Hypothalamus (tissue), 51 donors: ENCODE measurements at regions not wholly inside any gene's neighbourhood (a gene's known extent, or its start where the extent isn't known, plus 50 kb on each side); places are given as distances from the start of the nearest gene placed in this dataset.
"Not testable (repeated sequence)": the region's sequence is repeated elsewhere in the genome, so short reads cannot be mapped to it uniquely, and the experiment has no call there.

ENCODE experiments used
- DNase-seq, 51 donors: peaks; one replicate each; lab custom pipeline; 2025; lab: John Stamatoyannopoulos, UW

- DNase-seq: no peak
These were observed 115.1 kb downstream of the OTOR start for GRCh38 chr20:16863303-16863702.

- peak in 2 of 51 donors; percentile 36 to 51 for DNase-seq
These were observed 115.9 kb downstream of the OTOR start for GRCh38 chr20:16864069-16864468.

- DNase-seq: no peak
These were observed 116.8 kb downstream of the OTOR start for GRCh38 chr20:16864963-16865362.

- no peak for DNase-seq
These were observed 117.2 kb downstream of the OTOR start for GRCh38 chr20:16865406-16865805.

- not testable (repeated sequence) for DNase-seq
These were observed 125.0 kb downstream of the OTOR start for GRCh38 chr20:16873124-16873523.

- no peak for DNase-seq
These were observed 128.9 kb downstream of the OTOR start for GRCh38 chr20:16877053-16877554.

GRCh38 chr20:16885746-16886145, 137.6 kb downstream of the OTOR start:
- DNase-seq: no peak

- no peak for DNase-seq
These were observed 150.3 kb downstream of the OTOR start for GRCh38 chr20:16898433-16898832.

GRCh38 chr20:16902662-16903061, 154.5 kb downstream of the OTOR start:
- DNase-seq: no peak

- DNase-seq: no peak
These were observed 156.6 kb downstream of the OTOR start for GRCh38 chr20:16904751-16905150.

- DNase-seq: no peak
These were observed 166.1 kb downstream of the OTOR start for GRCh38 chr20:16914277-16914676.

- DNase-seq: no peak
These were observed 168.0 kb downstream of the OTOR start for GRCh38 chr20:16916165-16916564.

- no peak for DNase-seq
These were observed 169.5 kb downstream of the OTOR start for GRCh38 chr20:16917636-16918035.

- peak in 1 of 51 donors; percentile 27 for DNase-seq
These were observed 170.2 kb downstream of the OTOR start for GRCh38 chr20:16918366-16918765.

GRCh38 chr20:16919841-16920240, 171.7 kb downstream of the OTOR start:
- DNase-seq: no peak

GRCh38 chr20:16922834-16923233, 174.7 kb downstream of the OTOR start:
- DNase-seq: no peak

- DNase-seq: no peak
These were observed 178.7 kb downstream of the OTOR start for GRCh38 chr20:16926626-16927430.

GRCh38 chr20:16929756-16930155, 181.6 kb downstream of the OTOR start:
- no peak for DNase-seq

- DNase-seq: no peak
These were observed 182.5 kb downstream of the OTOR start for GRCh38 chr20:16930656-16931055.

- no peak for DNase-seq
These were observed 190.9 kb downstream of the OTOR start for GRCh38 chr20:16939051-16939450.

- DNase-seq: no peak
These were observed 192.5 kb downstream of the OTOR start for GRCh38 chr20:16940701-16941100.

GRCh38 chr20:16942051-16942450, 193.9 kb downstream of the OTOR start:
- no peak for DNase-seq

- DNase-seq: no peak
These were observed 194.6 kb downstream of the OTOR start for GRCh38 chr20:16942756-16943155.
